ENCODE measurements at regions not wholly inside any gene's neighbourhood (a gene's known extent, or its start where the extent isn't known, plus 50 kb on each side); places are given as distances from the start of the nearest gene placed in this dataset.

DNA sequence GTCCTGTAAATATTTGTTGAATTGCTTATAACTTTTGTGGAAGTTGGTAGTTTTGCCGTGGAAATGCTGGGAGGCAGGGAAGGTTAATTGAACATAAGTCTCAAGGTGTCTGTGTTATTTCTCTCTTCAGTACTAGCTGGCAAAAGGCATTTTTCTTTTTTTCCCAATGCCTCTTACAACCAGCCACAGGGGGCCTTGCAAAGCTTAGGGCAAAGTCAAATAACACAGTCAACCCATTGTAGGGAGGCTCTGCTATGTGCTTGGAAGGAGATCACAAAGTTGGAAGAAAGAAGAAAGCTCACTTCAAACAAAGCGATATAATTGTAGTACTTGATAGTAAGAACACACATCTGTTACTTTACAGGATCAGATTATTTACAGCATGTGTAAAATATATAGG is 802.6 kb downstream of the PDHA2 start:
- CTCF ChIA-PET = no interaction called here
- Mint-ChIP-seq H3K9me3 (ENCODE audit: insufficient read depth) (peaks cover 4% of the 10 kb centered on the region), H3K27ac (no peak overlapping the region), H3K4me1 (no peaks in the 10 kb centered on the region), H3K27me3 (no peaks in the 10 kb centered on the region), H3K4me3 (no peak overlapping the region)
- no peaks in the 10 kb centered on the region for H3K27me3 ChIP-seq (replicated peaks in 1 of 4; ENCODE audit: control extremely low read depth in 1 of 4, control insufficient read depth in 3 of 4, insufficient read depth in 4 of 4, low read length in 3 of 4)
- no peaks in the 10 kb centered on the region for H3K4me1 ChIP-seq (ENCODE audit: control insufficient read depth in 2 of 2, insufficient read depth in 2 of 2, low read length in 2 of 2)
- H4K20me1 ChIP-seq (ENCODE audit: control insufficient read depth, insufficient read depth, low read length, poor library complexity, severe bottlenecking) = no peaks in the 10 kb centered on the region
- no peak for TF ChIP-seq EZH2 (IDR thresholded peaks at IDR 0.05; ENCODE audit: borderline replicate concordance, insufficient read depth, low read depth, low read length, poor library complexity, severe bottlenecking)
- TF ChIP-seq, protein P1, sequence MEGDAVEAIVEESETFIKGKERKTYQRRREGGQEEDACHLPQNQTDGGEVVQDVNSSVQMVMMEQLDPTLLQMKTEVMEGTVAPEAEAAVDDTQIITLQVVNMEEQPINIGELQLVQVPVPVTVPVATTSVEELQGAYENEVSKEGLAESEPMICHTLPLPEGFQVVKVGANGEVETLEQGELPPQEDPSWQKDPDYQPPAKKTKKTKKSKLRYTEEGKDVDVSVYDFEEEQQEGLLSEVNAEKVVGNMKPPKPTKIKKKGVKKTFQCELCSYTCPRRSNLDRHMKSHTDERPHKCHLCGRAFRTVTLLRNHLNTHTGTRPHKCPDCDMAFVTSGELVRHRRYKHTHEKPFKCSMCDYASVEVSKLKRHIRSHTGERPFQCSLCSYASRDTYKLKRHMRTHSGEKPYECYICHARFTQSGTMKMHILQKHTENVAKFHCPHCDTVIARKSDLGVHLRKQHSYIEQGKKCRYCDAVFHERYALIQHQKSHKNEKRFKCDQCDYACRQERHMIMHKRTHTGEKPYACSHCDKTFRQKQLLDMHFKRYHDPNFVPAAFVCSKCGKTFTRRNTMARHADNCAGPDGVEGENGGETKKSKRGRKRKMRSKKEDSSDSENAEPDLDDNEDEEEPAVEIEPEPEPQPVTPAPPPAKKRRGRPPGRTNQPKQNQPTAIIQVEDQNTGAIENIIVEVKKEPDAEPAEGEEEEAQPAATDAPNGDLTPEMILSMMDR (IDR thresholded peaks at IDR 0.05) = no peak
- no CpG with 5 or more reads among the region's 2 CpGs for WGBS (ENCODE audit: insufficient coverage)
- H3K4me3 ChIP-seq (ENCODE audit: control extremely low read depth in 1 of 5, extremely low read depth in 1 of 5, insufficient read depth in 1 of 5, low read depth in 2 of 5, low read length in 4 of 5) = no peak overlapping the region
- intact Hi-C loops (cut with micrococcal nuclease) = no loop called here
- H3K9ac ChIP-seq (ENCODE audit: low read length) = no peak overlapping the region
- POLR2A ChIA-PET = no interaction called here
- ATAC-seq (ENCODE audit: low read depth) (no peak), DNase-seq (no peak)
- H2AFZ ChIP-seq (ENCODE audit: insufficient read depth, low read depth, low read length, poor library complexity, severe bottlenecking) = no peak overlapping the region
- H3K4me2 ChIP-seq (replicated peaks; ENCODE audit: low read depth, low read length, poor library complexity, severe bottlenecking) = no peak overlapping the region
- H3K9me3 ChIP-seq (ENCODE audit: control extremely low read depth in 1 of 3, control insufficient read depth in 2 of 3, insufficient read depth in 1 of 3, low read length in 2 of 3) = peaks cover 0 to 2% (median 1%) of the 10 kb centered on the region in 3 donors
- no peaks in the 10 kb centered on the region for H3K79me2 ChIP-seq (ENCODE audit: control insufficient read depth, insufficient read depth, low read length)
- no peaks in the 10 kb centered on the region for H3K36me3 ChIP-seq (replicated peaks in 1 of 2; ENCODE audit: control extremely low read depth in 1 of 2, control insufficient read depth in 1 of 2, extremely low read depth in 1 of 2, insufficient read depth in 2 of 2, low read length in 1 of 2)
- H3K27ac ChIP-seq (ENCODE audit: low read length in 2 of 2) = no peak overlapping the region

DNA sequence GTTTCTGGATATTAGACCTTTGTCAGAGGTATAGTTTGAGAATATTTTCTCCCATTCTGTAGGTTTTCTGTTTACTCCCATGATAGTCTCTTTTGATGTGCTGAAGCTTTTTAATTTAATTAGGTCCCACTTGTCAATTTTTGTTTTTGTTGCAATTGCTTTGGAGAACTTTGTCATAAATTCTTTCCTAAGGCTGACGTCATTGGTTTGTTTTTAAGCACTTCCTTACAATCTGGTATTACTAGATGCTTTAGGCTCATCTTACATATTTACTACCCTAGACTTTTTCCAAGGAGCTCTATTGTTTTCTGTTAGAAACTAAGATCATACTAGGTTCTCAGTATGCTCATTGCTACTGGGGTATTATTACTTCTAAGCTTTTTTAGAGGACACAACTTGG is 806.3 kb downstream of the PDHA2 start:
- Histone ChIP-seq H3K4me2 (replicated peaks; ENCODE audit: low read depth, low read length, poor library complexity, severe bottlenecking) (no peak overlapping the region), H3K36me3 (replicated peaks in 1 of 2; ENCODE audit: control extremely low read depth in 1 of 2, control insufficient read depth in 1 of 2, extremely low read depth in 1 of 2, insufficient read depth in 2 of 2, low read length in 1 of 2) (no peaks in the 10 kb centered on the region), H3K79me2 (ENCODE audit: control insufficient read depth, insufficient read depth, low read length) (no peaks in the 10 kb centered on the region), H3K27me3 (replicated peaks in 1 of 4; ENCODE audit: control extremely low read depth in 1 of 4, control insufficient read depth in 3 of 4, insufficient read depth in 4 of 4, low read length in 3 of 4) (no peaks in the 10 kb centered on the region), H3K4me1 (ENCODE audit: control insufficient read depth in 2 of 2, insufficient read depth in 2 of 2, low read length in 2 of 2) (no peaks in the 10 kb centered on the region), H3K27ac (ENCODE audit: low read length in 2 of 2) (no peak overlapping the region), H3K9ac (ENCODE audit: low read length) (no peak overlapping the region), H4K20me1 (ENCODE audit: control insufficient read depth, insufficient read depth, low read length, poor library complexity, severe bottlenecking) (no peaks in the 10 kb centered on the region), H3K4me3 (ENCODE audit: control extremely low read depth in 1 of 5, extremely low read depth in 1 of 5, insufficient read depth in 1 of 5, low read depth in 2 of 5, low read length in 4 of 5) (no peak overlapping the region), H2AFZ (ENCODE audit: insufficient read depth, low read depth, low read length, poor library complexity, severe bottlenecking) (no peak overlapping the region), H3K9me3 (ENCODE audit: control extremely low read depth in 1 of 3, control insufficient read depth in 2 of 3, insufficient read depth in 1 of 3, low read length in 2 of 3) (peaks cover 0 to 2% (median 1%) of the 10 kb centered on the region in 3 donors)
- no peaks in the 10 kb centered on the region for H3K4me1 Mint-ChIP-seq
- POLR2A ChIA-PET = no interaction called here
- TF ChIP-seq, protein P1 (IDR thresholded peaks at IDR 0.05) = no peak
- no peak for TF ChIP-seq EZH2 (IDR thresholded peaks at IDR 0.05; ENCODE audit: borderline replicate concordance, insufficient read depth, low read depth, low read length, poor library complexity, severe bottlenecking)
- WGBS (ENCODE audit: insufficient coverage) = no CpG with 5 or more reads among the region's 1 CpG
- H3K27me3 Mint-ChIP-seq = no peaks in the 10 kb centered on the region
- peaks cover 4% of the 10 kb centered on the region for H3K9me3 Mint-ChIP-seq (ENCODE audit: insufficient read depth)
- H3K27ac Mint-ChIP-seq = no peak overlapping the region
- DNase-seq (no peak), ATAC-seq (ENCODE audit: low read depth) (no peak)
- CTCF ChIA-PET = no interaction called here
- intact Hi-C loops (cut with micrococcal nuclease) = no loop called here
- no peak overlapping the region for H3K4me3 Mint-ChIP-seq
